GM19351 (cell line): ENCODE measurements at regions not wholly inside any gene's neighbourhood (a gene's known extent, or its start where the extent isn't known, plus 50 kb on each side); places are given as distances from the start of the nearest gene placed in this dataset.

Experiments used
- ATAC-seq: cut with Tn5 transposase; IDR thresholded peaks from one replicate; pipeline ENCODE4 v1.9.1; 2021; ENCODE audit warnings: mild to moderate bottlenecking, moderate library complexity; ENCODE audit not compliant: unreplicated experiment

GRCh38 chr6:21508753-21509152, 84.8 kb upstream of the SOX4 start:
- no peak for ATAC-seq

- ATAC-seq, result no peak
These were observed 81.5 kb upstream of the SOX4 start for GRCh38 chr6:21511891-21512550.

GRCh38 chr6:21514288-21514687, 79.3 kb upstream of the SOX4 start:
- no peak for ATAC-seq

- ATAC-seq, result no peak
These were observed 75.2 kb upstream of the SOX4 start for GRCh38 chr6:21518317-21518716.

GRCh38 chr6:21519642-21520041, 73.9 kb upstream of the SOX4 start:
- no peak for ATAC-seq

- no peak for ATAC-seq
These were observed 72.3 kb upstream of the SOX4 start for GRCh38 chr6:21521276-21521675.

- ATAC-seq, result no peak
These were observed 71.3 kb upstream of the SOX4 start for GRCh38 chr6:21522143-21522747.

- ATAC-seq, result no peak
These were observed 70.6 kb upstream of the SOX4 start for GRCh38 chr6:21522797-21523456.

GRCh38 chr6:21523652-21524051, 69.9 kb upstream of the SOX4 start:
- ATAC-seq, result no peak

- ATAC-seq, result no peak
These were observed 69.3 kb upstream of the SOX4 start for GRCh38 chr6:21524201-21524600.

GRCh38 chr6:21526974-21527373, 66.6 kb upstream of the SOX4 start:
- ATAC-seq, result no peak

- no peak for ATAC-seq
These were observed 65.8 kb upstream of the SOX4 start for GRCh38 chr6:21527731-21528130.

- no peak for ATAC-seq
These were observed 64.1 kb upstream of the SOX4 start for GRCh38 chr6:21529431-21529830.

- no peak for ATAC-seq
These were observed 62.2 kb upstream of the SOX4 start for GRCh38 chr6:21531393-21531792.

- no peak for ATAC-seq
These were observed 59.9 kb upstream of the SOX4 start for GRCh38 chr6:21533678-21534077.

- ATAC-seq, result no peak
These were observed 57.2 kb upstream of the SOX4 start for GRCh38 chr6:21536280-21536766.

- no peak for ATAC-seq
These were observed 55.9 kb upstream of the SOX4 start for GRCh38 chr6:21537637-21538036.

GRCh38 chr6:21538186-21538798, 55.3 kb upstream of the SOX4 start:
- no peak for ATAC-seq

GRCh38 chr6:21539621-21540100, 53.9 kb upstream of the SOX4 start:
- ATAC-seq, result no peak
